Dedifferentiated amniotic fluid mesenchymal stem cell (primary cell): ENCODE measurements at regions not wholly inside any gene's neighbourhood (a gene's known extent, or its start where the extent isn't known, plus 50 kb on each side); places are given as distances from the start of the nearest gene placed in this dataset.

Source experiments
- DNase-seq: peaks from one replicate; pipeline ENCODE4 v3.0.0-alpha.2; 2016; ENCODE audit errors: extremely low spot score

DNA sequence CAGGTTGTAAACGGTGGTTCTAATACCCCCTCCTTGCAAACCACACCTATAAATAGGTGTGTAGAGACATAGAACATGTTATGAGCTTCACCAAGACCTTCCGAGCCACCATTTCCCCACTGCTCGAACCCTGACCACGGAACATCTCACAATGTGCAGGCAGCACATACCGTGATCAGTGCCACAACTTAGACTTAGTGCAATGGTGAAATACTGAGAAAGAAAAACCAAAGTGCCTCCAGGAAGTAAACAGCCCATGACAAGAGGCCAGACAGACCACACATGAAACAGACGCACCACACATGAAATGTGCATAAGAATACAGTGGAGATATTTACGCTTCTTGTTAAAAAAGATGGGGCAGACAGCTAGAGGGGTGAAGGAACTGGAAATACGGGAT lies 166.9 kb upstream of the CCND2 start:
- DNase-seq = no peak

DNA sequence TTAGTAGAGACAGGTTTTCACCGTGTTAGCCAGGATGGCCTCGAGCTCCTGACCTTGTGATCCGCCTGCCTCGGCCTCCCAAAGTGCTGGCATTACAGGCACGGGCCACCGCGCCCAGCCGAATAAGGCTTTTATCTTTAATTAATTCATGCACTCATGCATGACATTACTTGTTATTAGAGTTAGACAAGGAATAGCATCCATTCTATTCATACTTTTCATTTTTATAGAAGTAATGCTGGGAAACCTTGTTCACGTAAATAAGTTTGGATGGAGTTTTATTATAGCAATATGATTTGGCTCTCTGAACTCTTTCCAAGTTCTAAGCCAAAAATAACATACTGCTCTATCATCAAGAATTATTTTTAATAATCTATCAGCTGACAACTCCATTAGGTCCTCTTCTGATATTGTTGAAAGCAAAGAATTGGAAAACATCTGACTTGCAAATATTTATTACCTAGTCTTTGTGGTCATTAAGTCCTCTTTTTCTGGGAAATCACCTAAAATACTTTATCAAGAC lies 168.8 kb upstream of the CCND2 start:
- no peak for DNase-seq

GRCh38 chr12:4099276-4099675 lies 174.3 kb upstream of the CCND2 start:
- no peak for DNase-seq

DNA sequence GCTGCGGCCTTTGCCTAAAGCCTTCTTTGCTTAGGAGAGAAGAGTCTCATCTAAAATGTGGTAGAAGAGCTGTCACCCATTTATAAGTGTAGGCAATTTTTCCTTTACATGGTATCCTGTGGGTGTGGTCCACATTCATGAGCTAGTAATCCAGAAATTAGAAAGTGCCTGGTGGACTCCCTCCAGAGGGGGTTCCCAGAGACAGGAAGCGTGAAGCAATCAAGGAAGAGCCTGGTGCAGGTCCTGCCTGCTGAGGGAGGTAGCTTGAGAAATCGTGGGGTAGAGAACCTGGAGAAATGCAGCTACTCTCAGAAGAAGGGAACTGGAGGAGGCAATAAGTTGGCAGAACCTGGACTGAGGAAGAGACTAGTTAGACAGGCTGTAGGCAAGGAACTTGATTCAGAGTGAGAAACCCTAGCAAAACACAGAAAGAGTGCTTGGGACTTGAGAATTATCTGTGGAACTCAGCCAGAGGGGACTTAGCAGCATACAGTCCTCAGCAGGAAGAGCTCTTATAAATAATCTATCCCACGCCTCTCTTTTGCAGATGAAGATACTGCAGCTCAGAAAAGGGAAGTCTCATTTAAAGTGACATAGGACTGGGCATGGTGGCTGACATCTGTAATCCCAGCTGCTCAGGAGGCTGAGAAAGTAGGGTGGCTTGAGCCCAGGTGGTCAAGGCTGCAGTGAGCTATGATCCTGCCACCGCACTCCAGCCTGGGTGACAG lies 182.4 kb upstream of the CCND2 start:
- no peak for DNase-seq

DNA sequence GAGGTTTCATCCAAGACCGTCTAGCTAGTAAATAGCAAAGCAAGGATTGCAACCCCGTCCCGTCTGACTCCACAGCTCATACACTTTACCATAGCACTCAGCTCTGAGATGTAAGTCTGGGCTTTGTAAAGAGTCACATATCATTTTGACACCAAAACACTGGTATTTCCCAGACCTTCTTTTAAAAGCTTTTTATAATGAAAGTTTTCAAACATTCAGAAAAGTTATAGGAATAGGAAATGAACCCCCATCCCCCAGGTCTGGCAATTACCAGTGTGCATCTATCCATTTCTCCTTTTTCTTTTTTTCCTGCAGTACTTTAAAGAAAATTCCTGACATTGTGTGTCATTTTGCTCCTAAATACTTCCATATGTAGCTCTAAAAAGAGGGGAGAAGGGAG lies 183.6 kb upstream of the CCND2 start:
- no peak for DNase-seq

- no peak for DNase-seq
These were observed 184.4 kb upstream of the CCND2 start for GRCh38 chr12:4089121-4089606.

DNA sequence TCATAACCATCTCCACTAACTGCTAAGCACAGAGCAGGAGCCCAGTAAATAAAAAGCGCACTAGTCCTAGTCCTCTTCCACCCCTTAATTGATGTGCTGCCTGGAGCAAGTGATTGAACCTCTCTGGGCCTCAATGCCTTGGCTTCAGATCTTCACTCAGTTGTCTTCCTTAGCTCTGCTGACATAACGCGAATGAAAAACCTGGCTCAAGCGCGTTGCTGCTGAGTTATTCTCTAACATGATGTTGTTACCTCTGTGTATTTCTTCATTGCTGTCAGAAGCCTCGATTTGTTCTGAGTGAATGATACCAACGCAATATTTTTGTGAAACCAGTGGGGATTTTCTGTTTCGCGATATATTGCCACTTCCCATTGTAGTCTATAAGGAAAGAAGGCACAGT lies 185.1 kb upstream of the CCND2 start:
- DNase-seq = no peak

DNA sequence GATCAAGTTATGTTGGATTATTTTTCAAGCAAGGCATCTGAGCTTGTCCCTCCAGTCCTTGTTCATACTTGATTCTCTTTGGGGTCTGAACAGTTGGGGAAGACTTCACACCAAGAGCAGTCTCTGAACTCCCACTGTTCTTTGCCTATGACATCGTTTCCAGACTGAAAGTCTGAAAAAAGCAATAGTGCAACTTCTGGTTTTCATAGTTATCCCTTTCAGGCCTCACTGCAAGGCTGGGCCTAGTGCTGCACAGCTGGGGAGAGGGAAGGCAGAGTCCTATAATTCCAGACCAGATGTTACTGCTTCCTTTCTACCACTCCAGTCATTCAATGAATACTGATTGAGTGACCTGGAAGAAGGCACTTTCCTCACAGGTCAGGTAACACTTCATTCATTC lies 187.1 kb upstream of the CCND2 start:
- no peak for DNase-seq

DNA sequence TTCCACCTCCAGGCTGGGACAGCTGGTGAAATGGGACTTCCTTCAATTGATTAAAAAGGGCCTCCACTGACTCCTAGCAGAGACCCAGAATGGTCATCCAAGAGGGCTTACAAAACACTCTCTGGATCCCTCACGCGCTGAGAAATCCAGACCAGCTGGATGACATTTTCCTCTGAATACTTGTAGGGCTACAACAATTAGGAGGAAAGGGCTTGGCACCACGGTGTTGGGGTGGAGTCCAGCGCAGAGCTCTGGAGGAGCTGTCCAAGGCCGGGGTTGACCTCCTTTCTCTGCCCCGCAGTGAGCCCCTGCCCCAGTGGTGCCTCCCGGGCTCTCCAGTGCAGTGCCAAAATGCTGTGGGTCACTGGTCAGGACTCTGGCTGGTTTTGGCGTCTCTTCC lies 189.0 kb upstream of the CCND2 start:
- DNase-seq = no peak

GRCh38 chr12:4082809-4083403 lies 190.7 kb upstream of the CCND2 start:
- no peak for DNase-seq

- no peak for DNase-seq
These were observed 193.3 kb upstream of the CCND2 start for GRCh38 chr12:4080213-4080612.

GRCh38 chr12:4074129-4074528 lies 199.4 kb upstream of the CCND2 start:
- DNase-seq = no peak

GRCh38 chr12:4069670-4070010 lies 196.4 kb upstream of the PARP11 start:
- DNase-seq = no peak

DNA sequence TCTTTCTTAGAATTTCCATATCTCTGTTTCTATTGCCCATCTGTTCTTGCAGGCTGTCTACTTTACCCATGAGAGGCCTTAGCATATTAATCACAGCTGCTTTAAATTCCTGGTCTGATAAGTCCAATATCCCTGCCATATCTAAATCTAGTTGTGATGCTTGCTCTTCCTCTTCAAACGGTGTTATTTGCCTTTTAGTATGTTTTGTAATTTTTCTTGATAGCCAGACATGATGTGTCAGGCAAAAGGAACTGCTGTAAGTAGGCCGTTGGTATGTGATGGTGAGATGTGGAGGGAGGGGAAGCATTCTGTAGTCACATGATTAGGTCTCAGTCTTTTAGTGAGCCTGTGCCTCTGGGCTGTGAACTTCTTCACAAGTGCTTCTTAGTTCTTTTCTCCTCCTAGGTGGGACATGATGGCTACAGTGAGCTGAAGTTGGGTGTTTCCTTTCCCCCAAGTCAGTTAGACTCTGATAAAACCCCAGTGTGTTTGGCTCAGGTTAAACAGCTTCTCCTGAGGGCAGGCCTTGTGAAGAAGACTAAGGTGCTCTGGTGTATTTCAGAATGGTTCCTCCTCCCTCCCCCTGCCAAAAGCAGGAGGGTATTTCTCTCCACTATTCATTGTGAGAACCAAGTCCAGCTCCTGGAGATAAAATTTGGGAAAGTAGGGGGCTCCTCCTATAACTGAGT lies 195.9 kb upstream of the PARP11 start:
- no peak for DNase-seq

- DNase-seq = no peak
These were observed 190.8 kb upstream of the PARP11 start for GRCh38 chr12:4064008-4064407.

DNA sequence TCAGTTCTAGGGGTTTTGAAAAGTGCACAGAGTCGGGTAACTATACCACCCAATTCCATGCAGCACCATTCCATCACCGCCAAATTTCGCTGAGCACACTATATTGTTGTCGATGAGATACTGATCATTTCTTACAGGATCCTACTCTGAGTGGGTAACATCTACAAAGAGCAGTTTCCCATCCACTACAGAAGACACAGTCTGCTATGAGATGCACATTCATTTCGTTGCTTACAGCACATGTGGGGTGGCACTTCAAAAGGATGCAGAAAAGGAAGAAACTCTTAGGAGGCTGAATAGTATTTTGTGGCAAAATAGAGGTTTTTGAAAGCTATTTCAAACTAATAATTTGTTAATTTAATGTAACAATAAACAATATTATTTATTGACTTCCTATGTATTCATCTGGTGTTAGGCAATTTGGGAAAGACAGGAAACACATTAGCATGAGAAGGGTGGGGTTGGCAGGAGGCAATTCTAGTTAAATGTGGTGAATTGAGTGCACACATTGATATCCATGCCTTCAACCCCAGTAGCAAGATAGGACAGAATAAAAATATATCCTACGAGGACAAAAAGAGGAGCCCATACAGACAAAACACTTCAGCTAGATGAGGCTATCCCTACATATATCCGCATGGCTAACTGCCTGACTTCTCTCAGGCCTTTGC lies 186.8 kb upstream of the PARP11 start:
- no peak for DNase-seq

- no peak for DNase-seq
These were observed 184.0 kb upstream of the PARP11 start for GRCh38 chr12:4056910-4057845.

GRCh38 chr12:4054630-4055029 lies 181.4 kb upstream of the PARP11 start:
- no peak for DNase-seq

DNA sequence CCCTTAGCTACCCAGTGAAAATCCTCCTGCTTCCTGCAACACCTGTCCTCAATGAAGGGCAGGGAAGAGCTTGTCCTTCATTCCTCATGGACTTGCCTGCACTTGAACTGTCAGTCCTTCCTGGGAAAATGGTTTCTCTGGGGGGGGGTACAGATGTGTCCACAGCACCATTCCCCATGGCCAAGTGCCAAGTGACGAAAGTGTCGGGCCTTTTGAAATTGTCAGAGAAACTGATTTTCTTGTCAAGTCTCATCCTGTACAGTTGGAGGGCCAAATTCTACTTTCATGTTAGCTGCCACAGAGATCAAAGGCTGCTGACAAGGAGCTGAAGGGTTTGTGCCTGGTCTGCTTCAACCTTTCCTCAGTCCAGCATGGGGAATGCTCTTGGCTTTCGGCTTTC lies 179.5 kb upstream of the PARP11 start:
- DNase-seq = no peak

- DNase-seq = no peak
These were observed 178.4 kb upstream of the PARP11 start for GRCh38 chr12:4051596-4051995.

- no peak for DNase-seq
These were observed 177.1 kb upstream of the PARP11 start for GRCh38 chr12:4050340-4050739.
